ENCODE measurements at regions not wholly inside any gene's neighbourhood (a gene's known extent, or its start where the extent isn't known, plus 50 kb on each side); places are given as distances from the start of the nearest gene placed in this dataset.

- TF ChIP-seq CTCF (IDR thresholded peaks at IDR 0.05; ENCODE audit: poor library complexity, severe bottlenecking) (no peak), TAF1 (IDR thresholded peaks at IDR 0.05; ENCODE audit: low read depth) (no peak), POLR2AphosphoS5 (IDR thresholded peaks at IDR 0.05) (no peak), SMC3 (conservative IDR thresholded peaks at IDR 0.05; ENCODE audit: poor library complexity) (no peak), REST (IDR thresholded peaks at IDR 0.05; ENCODE audit: borderline replicate concordance) (no peak)
These were observed 122.8 kb upstream of the CTTNBP2 start for GRCh38 chr7:117995850-117996650.

Data from neural cell (in vitro differentiated cells).